WTC11 (cell line): ENCODE measurements at regions not wholly inside any gene's neighbourhood (a gene's known extent, or its start where the extent isn't known, plus 50 kb on each side); places are given as distances from the start of the nearest gene placed in this dataset.

ENCODE experiments used
- ATAC-seq: fragments of 200-7000 bp; cut with Tn5 transposase; 2 replicates; pipeline ENCODE4 v1.10.0; 2021; ENCODE audit warnings: mild to moderate bottlenecking, moderate library complexity
- CTCF ChIA-PET: fragments of 300-600 bp; sonication (Branson Sonifier 250); formaldehyde crosslinking; loops from one replicate; lab custom pipeline; 2021; ENCODE audit warnings: antibody characterized with exemption; lab: Charles Lee
- POLR2A ChIA-PET: fragments of 350-600 bp; sonication (Branson Sonifier 250); formaldehyde crosslinking; loops from one replicate; lab custom pipeline; 2021; ENCODE audit warnings: antibody characterized with exemption; lab: Charles Lee
- DNase-seq: peaks from one replicate; pipeline ENCODE4 v3.0.0; 2021; ENCODE audit warnings: low spot score
- H3K27ac Mint-ChIP-seq: 2 replicates; pipeline ENCODE4 v1.8.0; 2021; ENCODE audit warnings: mixed read lengths
- H3K27me3 Mint-ChIP-seq: 2 replicates; pipeline ENCODE4 v1.8.0; 2021; ENCODE audit warnings: low read depth, mild to moderate bottlenecking, moderate library complexity, mixed read lengths
- H3K36me3 Mint-ChIP-seq: 2 replicates; pipeline ENCODE4 v1.8.0; 2021; ENCODE audit warnings: mixed read lengths
- H3K4me1 Mint-ChIP-seq: 2 replicates; pipeline ENCODE4 v1.8.0; 2022; ENCODE audit warnings: mixed read lengths
- H3K4me3 Mint-ChIP-seq: 2 replicates; pipeline ENCODE4 v1.8.0; 2021; ENCODE audit warnings: mild to moderate bottlenecking, moderate library complexity, mixed read lengths
- H3K9me3 Mint-ChIP-seq: 2 replicates; pipeline ENCODE4 v1.8.0; 2021; ENCODE audit warnings: mixed read lengths
- AFF4 ChIP-seq: sonication (generic); formaldehyde crosslinking; IDR thresholded peaks from 2 replicates; pipeline ENCODE4 v1.8.1; 2023; ENCODE audit warnings: mild to moderate bottlenecking, missing genetic modification reagents, borderline replicate concordance
- CBFB ChIP-seq: sonication (generic); formaldehyde crosslinking; IDR thresholded peaks from 2 replicates; pipeline ENCODE4 v1.8.1; 2022; ENCODE audit warnings: mild to moderate bottlenecking, low read depth, missing genetic modification reagents
- CTCF ChIP-seq: fragments of 200-600 bp; IDR thresholded peaks from 2 replicates; pipeline ENCODE4 v1.8.0; 2022; ENCODE audit warnings: antibody characterized with exemption
- EMX1 ChIP-seq: fragments of 250-450 bp; sonication (Bioruptor Pico); IDR thresholded peaks from 2 replicates; pipeline ENCODE4 v1.8.0; 2021; ENCODE audit warnings: mild to moderate bottlenecking
- ESRRA ChIP-seq: sonication (generic); formaldehyde crosslinking; IDR thresholded peaks from 2 replicates; pipeline ENCODE4 v1.8.1; 2022; ENCODE audit warnings: mild to moderate bottlenecking, missing genetic modification reagents, borderline replicate concordance
- FOXK1 ChIP-seq: sonication (generic); formaldehyde crosslinking; IDR thresholded peaks from 2 replicates; pipeline ENCODE4 v1.8.0; 2022; ENCODE audit warnings: mild to moderate bottlenecking, moderate library complexity, missing genetic modification reagents
- GABPB1 ChIP-seq: sonication (generic); formaldehyde crosslinking; IDR thresholded peaks from 2 replicates; pipeline ENCODE4 v1.8.1; 2023; ENCODE audit warnings: mild to moderate bottlenecking, missing genetic modification reagents
- GRHL2 ChIP-seq: fragments of 250-450 bp; sonication (Bioruptor Pico); IDR thresholded peaks from 2 replicates; pipeline ENCODE4 v1.8.0; 2022; ENCODE audit warnings: mild to moderate bottlenecking, moderate library complexity; ENCODE audit not compliant: insufficient replicate concordance, severe bottlenecking
- JUN ChIP-seq: sonication (generic); formaldehyde crosslinking; IDR thresholded peaks from 2 replicates; pipeline ENCODE4 v1.8.0; 2023; ENCODE audit warnings: mild to moderate bottlenecking, missing genetic modification reagents
- KAT7 ChIP-seq: sonication (generic); formaldehyde crosslinking; IDR thresholded peaks from 2 replicates; pipeline ENCODE4 v1.8.1; 2023; ENCODE audit warnings: missing genetic modification reagents, mild to moderate bottlenecking, borderline replicate concordance
- NFYB ChIP-seq: sonication (generic); formaldehyde crosslinking; conservative IDR thresholded peaks from 2 replicates; pipeline ENCODE4 v1.8.0; 2022; ENCODE audit warnings: low read depth, missing genetic modification reagents
- NR2C2 ChIP-seq: sonication (generic); formaldehyde crosslinking; IDR thresholded peaks from 2 replicates; pipeline ENCODE4 v1.8.0; 2022; ENCODE audit warnings: mild to moderate bottlenecking, missing genetic modification reagents
- PRRX2 ChIP-seq: fragments of 250-450 bp; sonication (Bioruptor Pico); IDR thresholded peaks from 2 replicates; pipeline ENCODE4 v1.8.0; 2021; ENCODE audit warnings: mild to moderate bottlenecking
- RELA ChIP-seq: sonication (generic); formaldehyde crosslinking; IDR thresholded peaks from 2 replicates; pipeline ENCODE4 v1.8.1; 2022; ENCODE audit warnings: missing genetic modification reagents, mild to moderate bottlenecking, borderline replicate concordance
- SMAD3 ChIP-seq: sonication (generic); formaldehyde crosslinking; IDR thresholded peaks from 2 replicates; pipeline ENCODE4 v1.8.0; 2022; ENCODE audit warnings: missing genetic modification reagents, mild to moderate bottlenecking, borderline replicate concordance
- SMAD4 ChIP-seq: sonication (generic); formaldehyde crosslinking; IDR thresholded peaks from 2 replicates; pipeline ENCODE4 v1.8.0; 2022; ENCODE audit warnings: mild to moderate bottlenecking, missing genetic modification reagents
- SOX15 ChIP-seq: fragments of 250-450 bp; sonication (Bioruptor Pico); IDR thresholded peaks from 2 replicates; pipeline ENCODE4 v1.9.0; 2021; ENCODE audit warnings: mild to moderate bottlenecking
- SP1 ChIP-seq: sonication (generic); formaldehyde crosslinking; conservative IDR thresholded peaks from 2 replicates; pipeline ENCODE4 v1.8.1; 2022; ENCODE audit warnings: missing genetic modification reagents
- ZNF396 ChIP-seq: fragments of 250-450 bp; sonication (Bioruptor Pico); IDR thresholded peaks from 2 replicates; pipeline ENCODE4 v1.8.0; 2021; ENCODE audit warnings: mild to moderate bottlenecking, moderate library complexity, borderline replicate concordance
- ZNF416 ChIP-seq: fragments of 250-450 bp; sonication (Bioruptor Pico); IDR thresholded peaks from 2 replicates; pipeline ENCODE4 v1.9.0; 2021; ENCODE audit warnings: mild to moderate bottlenecking, inconsistent platforms
- TF ChIP-seq, protein P1 (sequence below): fragments of 250-450 bp; sonication (Bioruptor Pico); IDR thresholded peaks from 2 replicates; pipeline ENCODE4 v1.9.0; 2021; ENCODE audit warnings: mild to moderate bottlenecking, borderline replicate concordance
- TF ChIP-seq, protein P2 (sequence below): sonication (generic); formaldehyde crosslinking; IDR thresholded peaks from 2 replicates; pipeline ENCODE4 v1.8.0; 2022; ENCODE audit warnings: mild to moderate bottlenecking, missing genetic modification reagents
- TF ChIP-seq, protein P3 (sequence below): sonication (generic); formaldehyde crosslinking; IDR thresholded peaks from 2 replicates; pipeline ENCODE4 v1.8.1; 2023; ENCODE audit warnings: mild to moderate bottlenecking, missing genetic modification reagents, moderate library complexity

- POLR2A ChIA-PET: no interaction called here
- Mint-ChIP-seq H3K4me1 (no peaks in the 10 kb centered on the region; the same call in 1 of the 2 replicates), H3K27ac (no peak overlapping the region), H3K9me3 (no peaks in the 10 kb centered on the region), H3K27me3 (no peaks in the 10 kb centered on the region), H3K36me3 (no peaks in the 10 kb centered on the region), H3K4me3 (no peak overlapping the region)
- TF ChIP-seq GABPB1 (CRISPR knock-in tag): no peak
- no peak for TF ChIP-seq NFYB
- no peak for TF ChIP-seq PRRX2 (CRISPR knock-in tag)
- TF ChIP-seq, protein P1, sequence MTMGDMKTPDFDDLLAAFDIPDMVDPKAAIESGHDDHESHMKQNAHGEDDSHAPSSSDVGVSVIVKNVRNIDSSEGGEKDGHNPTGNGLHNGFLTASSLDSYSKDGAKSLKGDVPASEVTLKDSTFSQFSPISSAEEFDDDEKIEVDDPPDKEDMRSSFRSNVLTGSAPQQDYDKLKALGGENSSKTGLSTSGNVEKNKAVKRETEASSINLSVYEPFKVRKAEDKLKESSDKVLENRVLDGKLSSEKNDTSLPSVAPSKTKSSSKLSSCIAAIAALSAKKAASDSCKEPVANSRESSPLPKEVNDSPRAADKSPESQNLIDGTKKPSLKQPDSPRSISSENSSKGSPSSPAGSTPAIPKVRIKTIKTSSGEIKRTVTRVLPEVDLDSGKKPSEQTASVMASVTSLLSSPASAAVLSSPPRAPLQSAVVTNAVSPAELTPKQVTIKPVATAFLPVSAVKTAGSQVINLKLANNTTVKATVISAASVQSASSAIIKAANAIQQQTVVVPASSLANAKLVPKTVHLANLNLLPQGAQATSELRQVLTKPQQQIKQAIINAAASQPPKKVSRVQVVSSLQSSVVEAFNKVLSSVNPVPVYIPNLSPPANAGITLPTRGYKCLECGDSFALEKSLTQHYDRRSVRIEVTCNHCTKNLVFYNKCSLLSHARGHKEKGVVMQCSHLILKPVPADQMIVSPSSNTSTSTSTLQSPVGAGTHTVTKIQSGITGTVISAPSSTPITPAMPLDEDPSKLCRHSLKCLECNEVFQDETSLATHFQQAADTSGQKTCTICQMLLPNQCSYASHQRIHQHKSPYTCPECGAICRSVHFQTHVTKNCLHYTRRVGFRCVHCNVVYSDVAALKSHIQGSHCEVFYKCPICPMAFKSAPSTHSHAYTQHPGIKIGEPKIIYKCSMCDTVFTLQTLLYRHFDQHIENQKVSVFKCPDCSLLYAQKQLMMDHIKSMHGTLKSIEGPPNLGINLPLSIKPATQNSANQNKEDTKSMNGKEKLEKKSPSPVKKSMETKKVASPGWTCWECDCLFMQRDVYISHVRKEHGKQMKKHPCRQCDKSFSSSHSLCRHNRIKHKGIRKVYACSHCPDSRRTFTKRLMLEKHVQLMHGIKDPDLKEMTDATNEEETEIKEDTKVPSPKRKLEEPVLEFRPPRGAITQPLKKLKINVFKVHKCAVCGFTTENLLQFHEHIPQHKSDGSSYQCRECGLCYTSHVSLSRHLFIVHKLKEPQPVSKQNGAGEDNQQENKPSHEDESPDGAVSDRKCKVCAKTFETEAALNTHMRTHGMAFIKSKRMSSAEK (CRISPR knock-in tag): no peak
- TF ChIP-seq ZNF396 (CRISPR knock-in tag): no peak
- no peak for TF ChIP-seq ESRRA (CRISPR knock-in tag)
- TF ChIP-seq SMAD4 (CRISPR knock-in tag): no peak
- no peak for TF ChIP-seq CTCF
- no peak for TF ChIP-seq KAT7 (CRISPR knock-in tag)
- no peak for TF ChIP-seq SP1 (CRISPR knock-in tag)
- no peak for TF ChIP-seq NR2C2 (CRISPR knock-in tag)
- no peak for TF ChIP-seq JUN (CRISPR knock-in tag)
- TF ChIP-seq, protein P2, sequence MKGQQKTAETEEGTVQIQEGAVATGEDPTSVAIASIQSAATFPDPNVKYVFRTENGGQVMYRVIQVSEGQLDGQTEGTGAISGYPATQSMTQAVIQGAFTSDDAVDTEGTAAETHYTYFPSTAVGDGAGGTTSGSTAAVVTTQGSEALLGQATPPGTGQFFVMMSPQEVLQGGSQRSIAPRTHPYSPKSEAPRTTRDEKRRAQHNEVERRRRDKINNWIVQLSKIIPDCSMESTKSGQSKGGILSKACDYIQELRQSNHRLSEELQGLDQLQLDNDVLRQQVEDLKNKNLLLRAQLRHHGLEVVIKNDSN (CRISPR knock-in tag): no peak
- TF ChIP-seq, protein P3, sequence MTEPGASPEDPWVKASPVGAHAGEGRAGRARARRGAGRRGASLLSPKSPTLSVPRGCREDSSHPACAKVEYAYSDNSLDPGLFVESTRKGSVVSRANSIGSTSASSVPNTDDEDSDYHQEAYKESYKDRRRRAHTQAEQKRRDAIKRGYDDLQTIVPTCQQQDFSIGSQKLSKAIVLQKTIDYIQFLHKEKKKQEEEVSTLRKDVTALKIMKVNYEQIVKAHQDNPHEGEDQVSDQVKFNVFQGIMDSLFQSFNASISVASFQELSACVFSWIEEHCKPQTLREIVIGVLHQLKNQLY (CRISPR knock-in tag): no peak
- no peak for ATAC-seq
- DNase-seq: no peak
- CTCF ChIA-PET: no interaction called here
Observed at GRCh38 chr11:23859087-23859486, 637.8 kb upstream of the LUZP2 start.

- H3K9me3 Mint-ChIP-seq: no peaks in the 10 kb centered on the region
- CTCF ChIA-PET: no interaction called here
- POLR2A ChIA-PET: no interaction called here
- H3K36me3 Mint-ChIP-seq: no peaks in the 10 kb centered on the region
- DNase-seq: no peak
- no peak overlapping the region for H3K4me3 Mint-ChIP-seq
- no peak for ATAC-seq
- no peaks in the 10 kb centered on the region for H3K27me3 Mint-ChIP-seq
- H3K4me1 Mint-ChIP-seq: no peaks in the 10 kb centered on the region; the same call in 1 of the 2 replicates
- no peak overlapping the region for H3K27ac Mint-ChIP-seq
- TF ChIP-seq FOXK1 (CRISPR knock-in tag): no peak
- TF ChIP-seq SOX15 (CRISPR knock-in tag): no peak
- TF ChIP-seq SMAD3: no peak
- no peak for TF ChIP-seq SP1 (CRISPR knock-in tag)
- TF ChIP-seq EMX1 (CRISPR knock-in tag): no peak
- TF ChIP-seq CBFB (CRISPR knock-in tag): no peak
- TF ChIP-seq RELA (CRISPR knock-in tag): no peak
- no peak for TF ChIP-seq GRHL2
- TF ChIP-seq AFF4: no peak
- no peak for TF ChIP-seq ZNF416 (CRISPR knock-in tag)
Observed at GRCh38 chr11:23861615-23862014, 635.2 kb upstream of the LUZP2 start.
